Adrenal gland (tissue), 5 donors: ENCODE measurements at regions not wholly inside any gene's neighbourhood (a gene's known extent, or its start where the extent isn't known, plus 50 kb on each side); places are given as distances from the start of the nearest gene placed in this dataset.

Source experiments
- CTCF ChIP-seq, 6 experiments: fragments of 450-650 bp in 4 of 6; fragments of 200-600 bp in 2 of 6; sonication (generic) in 1 of 6; IDR thresholded peaks; 1 replicate in 5 of 6; 2 replicates in 1 of 6; pipeline versions ENCODE4 v1.5.1 to v1.8.0; 2016 to 2021; ENCODE audit warnings: antibody characterized with exemption in 6 of 6, mild to moderate bottlenecking in 2 of 6, moderate library complexity in 1 of 6
- POLR2A ChIP-seq, 2 donors: fragments of 450-650 bp; IDR thresholded peaks; one replicate each; pipeline ENCODE4 v1.6.1; 2017; ENCODE audit warnings: antibody characterized with exemption in 2 of 2, mild to moderate bottlenecking in 2 of 2, moderate library complexity in 1 of 2
- donor health status: DM: no; HTN: no; CAD: no.

GRCh38 chr5:40043916-40044315 lies 619.1 kb upstream of the DAB2 start:
- no peak for TF ChIP-seq CTCF (IDR thresholded peaks at IDR 0.05)
- no peak for TF ChIP-seq POLR2A (IDR thresholded peaks at IDR 0.05)
